ENCODE measurements at regions not wholly inside any gene's neighbourhood (a gene's known extent, or its start where the extent isn't known, plus 50 kb on each side); places are given as distances from the start of the nearest gene placed in this dataset.

GRCh38 chr4:108346818-108347210, 178.1 kb upstream of the LEF1 start:
- FAIRE-seq (no peak), DNase-seq (ENCODE audit: insufficient read length, low spot score) (no peak)
- TF ChIP-seq POLR2A (IDR thresholded peaks at IDR 0.05; ENCODE audit: low read depth, low read length): no peak

GRCh38 chr4:108345862-108346817, 177.4 kb upstream of the LEF1 start:
- DNase-seq (ENCODE audit: insufficient read length, low spot score): no peak
- no peak for TF ChIP-seq POLR2A (IDR thresholded peaks at IDR 0.05; ENCODE audit: low read depth, low read length)
- no peak for FAIRE-seq

GRCh38 chr4:108342325-108342970, 173.7 kb upstream of the LEF1 start:
- FAIRE-seq: no peak
- TF ChIP-seq POLR2A (IDR thresholded peaks at IDR 0.05; ENCODE audit: low read depth, low read length): no peak
- DNase-seq (ENCODE audit: insufficient read length, low spot score): no peak

DNA sequence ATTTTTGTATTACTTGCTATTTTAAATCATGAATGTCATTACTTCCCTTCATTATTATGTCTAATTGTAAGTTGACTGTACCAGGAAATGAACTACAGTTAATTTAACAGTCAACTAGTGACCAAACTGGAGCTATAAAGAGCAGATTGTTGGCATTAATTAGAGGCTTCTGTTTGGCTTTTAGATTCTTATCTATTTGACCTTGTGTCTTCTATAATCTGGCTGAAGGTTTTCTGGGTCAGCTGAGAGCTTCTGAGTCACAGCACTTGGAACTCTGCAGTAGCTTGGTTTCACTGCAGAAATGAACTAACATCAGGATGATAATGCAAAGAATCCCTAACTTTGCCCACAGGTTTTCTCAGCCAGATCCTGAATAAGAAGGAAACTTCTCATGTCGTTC, 169.2 kb upstream of the LEF1 start:
- FAIRE-seq: no peak

DNA sequence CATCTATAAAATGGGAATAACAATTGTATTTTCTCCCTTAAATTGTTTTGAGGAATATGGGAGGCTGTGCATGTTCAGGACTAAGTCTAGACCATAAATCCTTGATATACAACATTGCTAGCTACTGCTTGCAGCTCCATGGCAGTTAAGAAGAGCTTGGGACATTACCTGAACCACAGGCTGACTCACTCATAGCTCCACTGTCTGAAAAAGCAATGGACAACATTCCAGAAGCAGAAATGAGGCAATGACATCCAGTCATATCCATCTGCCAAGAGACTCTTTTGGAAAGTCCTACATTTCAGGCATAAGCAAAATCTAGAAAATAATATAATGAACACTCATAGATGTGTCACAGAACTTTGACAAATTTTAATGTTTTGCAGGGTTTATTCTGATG, 167.3 kb upstream of the LEF1 start:
- no peak for FAIRE-seq
- no peak for TF ChIP-seq POLR2A (IDR thresholded peaks at IDR 0.05; ENCODE audit: low read depth, low read length)
- DNase-seq (ENCODE audit: insufficient read length, low spot score): no peak

More for the DNA sequence above, 169.2 kb upstream of the LEF1 start:
- DNase-seq (ENCODE audit: insufficient read length, low spot score): no peak
- no peak for TF ChIP-seq POLR2A (IDR thresholded peaks at IDR 0.05; ENCODE audit: low read depth, low read length)

GRCh38 chr4:108335081-108335480, 166.3 kb upstream of the LEF1 start:
- DNase-seq (ENCODE audit: insufficient read length, low spot score) (no peak), FAIRE-seq (no peak)
- no peak for TF ChIP-seq POLR2A (IDR thresholded peaks at IDR 0.05; ENCODE audit: low read depth, low read length)

GRCh38 chr4:108334031-108334430, 165.3 kb upstream of the LEF1 start:
- no peak for FAIRE-seq
- no peak for TF ChIP-seq POLR2A (IDR thresholded peaks at IDR 0.05; ENCODE audit: low read depth, low read length)
- DNase-seq (ENCODE audit: insufficient read length, low spot score): no peak

GRCh38 chr4:108333353-108333942, 164.7 kb upstream of the LEF1 start:
- DNase-seq (ENCODE audit: insufficient read length, low spot score) (no peak), FAIRE-seq (no peak)
- no peak for TF ChIP-seq POLR2A (IDR thresholded peaks at IDR 0.05; ENCODE audit: low read depth, low read length)

GRCh38 chr4:108331905-108332632, 163.3 kb upstream of the LEF1 start:
- FAIRE-seq (no peak), DNase-seq (ENCODE audit: insufficient read length, low spot score) (no peak)
- no peak for TF ChIP-seq POLR2A (IDR thresholded peaks at IDR 0.05; ENCODE audit: low read depth, low read length)

DNA sequence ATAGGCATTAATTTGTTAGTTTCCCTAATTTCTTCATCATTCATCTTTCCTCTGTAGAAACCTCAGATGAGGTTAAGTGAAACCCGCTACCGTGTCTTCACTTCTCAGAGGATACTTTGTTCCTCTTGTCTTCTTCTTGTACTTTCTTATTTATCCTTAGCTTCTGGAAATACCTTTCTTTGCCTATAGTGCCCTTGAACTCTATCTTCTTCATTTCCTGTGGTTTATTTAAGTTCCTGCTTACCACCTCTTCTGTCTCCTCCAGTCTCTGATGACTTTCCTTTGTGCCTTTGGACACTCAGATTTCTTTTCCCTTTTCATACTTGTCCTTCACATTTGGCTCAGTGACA, 159.6 kb upstream of the LEF1 start:
- FAIRE-seq (no peak), DNase-seq (ENCODE audit: insufficient read length, low spot score) (no peak)
- TF ChIP-seq POLR2A (IDR thresholded peaks at IDR 0.05; ENCODE audit: low read depth, low read length): no peak

- DNase-seq (ENCODE audit: insufficient read length, low spot score) (no peak), FAIRE-seq (no peak)
- no peak for TF ChIP-seq POLR2A (IDR thresholded peaks at IDR 0.05; ENCODE audit: low read depth, low read length)
Measured at GRCh38 chr4:108327642-108328382, 159.1 kb upstream of the LEF1 start.

DNA sequence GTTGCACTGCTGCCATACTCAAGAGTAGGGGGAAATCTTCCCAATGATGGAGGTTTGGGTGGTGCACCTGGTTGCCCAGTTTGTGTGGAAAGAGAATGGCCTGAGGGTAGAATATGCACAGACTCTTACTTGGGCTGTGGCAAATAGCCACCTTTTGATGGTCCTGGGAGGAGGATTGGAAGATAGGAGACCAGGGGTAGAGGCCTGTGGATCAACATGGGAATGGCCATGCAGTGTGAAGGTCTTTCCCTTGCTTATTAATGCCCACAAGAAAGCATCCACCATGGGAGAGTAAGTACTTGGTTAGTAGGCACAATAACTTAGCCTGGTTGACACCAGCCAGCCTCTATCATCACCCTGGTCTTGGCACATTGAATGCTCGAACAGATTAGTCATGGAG, 156.8 kb upstream of the LEF1 start:
- FAIRE-seq (no peak), DNase-seq (ENCODE audit: insufficient read length, low spot score) (no peak)
- no peak for TF ChIP-seq POLR2A (IDR thresholded peaks at IDR 0.05; ENCODE audit: low read depth, low read length)

DNA sequence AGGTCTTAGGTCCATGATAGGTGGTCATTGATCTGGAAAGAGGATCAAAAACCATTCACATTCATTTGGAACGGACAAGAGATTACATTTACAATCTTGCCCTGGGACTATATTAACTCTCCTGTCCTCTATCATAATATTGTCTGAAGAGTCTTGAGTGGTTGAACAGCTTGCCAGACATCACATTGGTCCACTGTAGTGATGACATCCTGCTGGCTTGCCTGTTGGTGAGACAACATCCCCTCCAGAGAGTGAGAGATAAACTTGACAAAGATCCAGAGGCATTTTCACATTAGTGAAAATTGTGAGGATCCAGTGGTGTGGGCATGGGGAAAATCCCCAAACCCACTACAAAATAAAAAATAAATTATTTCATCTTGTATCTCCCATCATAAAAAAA, 155.7 kb upstream of the LEF1 start:
- FAIRE-seq (no peak), DNase-seq (ENCODE audit: insufficient read length, low spot score) (no peak)
- no peak for TF ChIP-seq POLR2A (IDR thresholded peaks at IDR 0.05; ENCODE audit: low read depth, low read length)

Measured in H54 (cell line).